HG03175 (cell line): ENCODE measurements at regions not wholly inside any gene's neighbourhood (a gene's known extent, or its start where the extent isn't known, plus 50 kb on each side); places are given as distances from the start of the nearest gene placed in this dataset.

Experiments used
- ATAC-seq: cut with Tn5 transposase; IDR thresholded peaks from one replicate; pipeline ENCODE4 v1.9.1; 2021; ENCODE audit warnings: mild to moderate bottlenecking, moderate library complexity; ENCODE audit not compliant: unreplicated experiment

DNA sequence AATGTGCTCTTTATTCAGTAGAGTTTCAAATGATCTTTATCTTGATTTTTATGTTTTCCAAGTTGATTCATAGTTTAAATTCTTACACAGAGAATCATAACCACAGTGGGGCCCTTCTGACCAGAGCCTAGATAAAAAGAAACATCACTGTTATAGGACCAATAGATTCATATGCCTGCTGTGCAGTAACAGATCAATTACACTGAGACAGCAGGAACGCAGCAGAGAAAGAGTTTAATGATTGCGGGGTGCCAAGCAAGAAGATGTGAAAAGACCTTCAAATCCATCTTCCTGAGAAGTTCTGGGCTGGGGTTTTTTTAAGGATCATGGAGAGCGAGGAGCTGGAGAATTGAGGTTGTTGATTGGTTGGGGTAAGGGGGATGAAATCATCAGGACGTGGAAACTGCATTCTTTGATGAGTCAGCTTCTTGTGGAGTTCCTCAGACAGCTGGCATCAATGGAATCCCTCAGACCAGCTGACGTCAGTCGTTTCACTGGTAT, 346.6 kb downstream of the TBC1D4 start:
- ATAC-seq: no peak

DNA sequence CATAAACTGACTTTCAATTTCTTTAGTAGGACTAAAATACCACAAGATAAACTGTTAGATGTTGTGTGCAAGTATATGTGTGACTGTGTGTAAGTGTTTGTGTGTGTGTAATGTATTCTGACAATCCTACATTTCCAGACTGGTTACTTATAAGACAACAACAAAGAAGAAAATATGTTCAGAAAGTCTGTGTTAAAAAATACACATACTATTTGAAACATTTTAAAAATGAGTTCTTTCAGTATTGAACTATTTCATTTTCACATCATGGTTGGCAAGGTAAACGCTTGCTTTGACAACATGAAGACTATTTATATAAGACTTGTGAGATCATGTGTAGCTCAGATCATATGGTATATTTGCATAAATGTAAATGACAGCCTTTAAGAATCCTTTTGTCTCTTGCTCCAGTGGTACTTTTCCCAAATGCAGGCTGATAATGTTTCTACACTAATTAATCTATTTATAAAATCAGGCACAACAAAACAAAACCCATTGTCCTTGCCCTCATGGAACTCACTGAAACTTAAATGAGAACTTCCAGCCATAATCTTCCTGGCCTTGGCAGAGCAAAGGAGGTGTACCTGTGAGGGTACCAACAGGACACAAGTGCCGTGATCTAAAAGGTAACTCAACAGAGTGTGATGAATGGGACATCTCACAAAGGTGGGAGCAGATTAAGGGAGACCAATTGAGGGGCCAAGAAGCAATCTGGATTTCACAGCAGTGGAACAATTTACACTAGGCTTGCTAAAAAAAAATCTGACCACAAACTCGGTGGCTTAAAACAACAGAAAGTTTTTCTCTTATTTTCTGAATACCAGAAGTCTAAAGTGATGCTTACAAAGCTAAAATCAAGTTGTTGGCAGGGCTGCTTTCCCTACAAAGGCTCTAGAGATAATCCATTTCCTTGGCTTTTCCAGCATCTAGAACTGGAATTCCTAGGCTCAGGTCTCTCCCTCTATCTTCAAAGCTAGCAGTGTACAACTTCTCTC, 349.0 kb downstream of the TBC1D4 start:
- no peak for ATAC-seq

DNA sequence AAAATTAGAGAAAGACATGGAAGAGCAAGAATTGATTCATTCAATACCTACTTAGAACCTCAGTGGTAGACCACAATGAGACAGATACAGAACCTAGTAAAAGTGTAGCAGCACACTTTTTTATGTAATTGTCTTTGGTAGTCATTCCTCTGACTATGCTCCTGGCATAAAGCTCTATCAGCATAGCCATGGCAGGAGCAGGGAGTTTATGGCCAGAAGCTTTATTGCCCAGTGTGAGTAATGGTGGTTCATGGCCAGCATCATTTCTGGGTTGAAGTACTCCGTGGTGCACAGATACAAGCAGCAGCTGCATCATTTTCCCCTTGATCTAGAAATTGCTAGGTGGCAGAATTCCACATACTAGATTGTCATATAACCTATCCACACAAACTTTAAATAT, 352.6 kb downstream of the TBC1D4 start:
- no peak for ATAC-seq

DNA sequence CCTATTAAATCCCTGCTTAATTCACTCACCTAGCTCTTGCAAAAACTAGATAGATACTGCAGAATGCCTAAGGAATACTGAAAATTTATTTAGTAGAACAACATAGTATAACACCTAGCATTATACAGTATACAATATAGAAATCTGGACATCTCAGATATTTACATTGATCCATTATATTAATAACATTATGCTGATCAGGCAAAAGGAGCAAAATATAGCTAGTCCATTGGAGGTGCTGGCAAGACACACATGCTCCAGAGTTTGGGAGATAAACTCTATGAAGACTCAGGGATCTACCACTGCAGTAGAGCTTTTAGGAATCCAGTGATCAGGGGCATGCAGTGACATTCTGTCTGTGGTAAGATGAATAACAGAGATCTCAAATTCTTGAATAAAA, 357.6 kb downstream of the TBC1D4 start:
- no peak for ATAC-seq

DNA sequence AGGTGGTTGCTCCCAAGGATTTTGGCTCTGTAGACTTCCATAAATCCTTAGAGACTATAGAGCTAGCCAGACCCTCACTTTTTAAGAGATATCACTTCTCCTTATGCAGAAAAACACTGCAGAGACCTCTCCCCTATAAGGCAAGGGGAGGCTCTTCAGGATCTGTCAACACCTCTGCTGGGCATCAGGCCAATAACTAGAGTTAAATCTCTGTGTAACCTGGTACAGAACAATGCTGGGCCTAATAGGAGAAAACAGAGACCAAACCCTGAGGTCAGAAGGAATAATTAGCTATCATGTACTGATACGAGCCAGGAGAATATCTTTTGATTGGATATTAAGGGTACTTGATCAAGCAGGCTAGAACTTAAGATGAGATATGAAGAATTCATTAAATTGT, 358.5 kb downstream of the TBC1D4 start:
- no peak for ATAC-seq

DNA sequence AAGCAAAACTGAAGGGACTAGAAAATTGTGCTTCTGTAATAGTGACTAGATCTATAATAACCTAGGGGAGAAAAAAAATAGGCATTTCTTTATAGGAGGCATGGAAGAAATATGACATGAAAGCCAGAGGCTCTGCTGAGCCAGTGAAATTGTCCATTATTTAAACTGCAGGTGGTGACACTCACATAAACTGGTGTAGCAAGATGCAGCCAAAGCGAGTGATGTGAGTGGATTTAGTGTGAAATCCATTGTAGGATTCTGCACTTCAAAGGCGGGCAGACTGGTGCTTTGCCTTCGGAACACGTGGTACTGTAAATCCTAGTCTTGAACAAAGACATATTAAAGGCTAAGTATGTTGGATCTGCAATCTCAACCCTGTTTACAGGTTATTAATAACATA, 361.9 kb downstream of the TBC1D4 start:
- ATAC-seq: no peak

DNA sequence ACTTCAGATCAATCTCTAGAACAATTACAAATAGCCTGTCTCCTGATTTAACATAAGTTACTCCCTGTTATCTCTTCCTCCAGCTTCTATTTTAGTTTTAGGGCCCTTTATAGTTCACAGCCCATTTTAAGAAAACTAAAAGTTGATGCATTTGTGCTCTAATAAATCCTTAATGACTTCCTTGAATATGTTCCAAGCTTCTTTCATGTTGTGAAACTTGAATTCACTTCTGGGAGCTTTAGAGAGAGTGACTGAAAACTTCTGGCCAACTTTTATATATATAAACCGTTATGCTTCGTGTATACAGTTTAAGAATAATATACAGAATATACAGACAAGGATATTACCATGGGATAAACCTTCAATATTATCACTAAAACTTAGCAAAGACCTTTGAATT, 366.8 kb downstream of the TBC1D4 start:
- ATAC-seq: no peak

DNA sequence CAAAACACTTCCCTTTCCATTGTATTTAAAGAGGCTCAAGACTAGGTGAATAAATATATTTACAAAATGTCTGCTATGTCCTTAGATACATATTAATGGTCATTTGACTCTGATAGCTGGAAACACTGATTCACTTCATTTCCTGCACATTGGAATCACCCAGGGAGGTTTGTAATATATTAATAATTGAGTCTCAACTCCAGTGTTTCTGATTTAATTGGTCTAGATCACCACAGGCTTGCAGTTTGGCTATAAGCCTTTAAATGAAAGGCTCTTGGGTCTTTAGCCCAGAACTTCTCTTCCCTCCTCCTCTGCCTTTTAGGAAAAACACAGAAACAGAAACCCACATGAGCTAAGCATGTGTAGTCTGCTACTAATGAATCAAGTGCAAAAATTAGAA, 378.0 kb downstream of the TBC1D4 start:
- ATAC-seq: no peak

DNA sequence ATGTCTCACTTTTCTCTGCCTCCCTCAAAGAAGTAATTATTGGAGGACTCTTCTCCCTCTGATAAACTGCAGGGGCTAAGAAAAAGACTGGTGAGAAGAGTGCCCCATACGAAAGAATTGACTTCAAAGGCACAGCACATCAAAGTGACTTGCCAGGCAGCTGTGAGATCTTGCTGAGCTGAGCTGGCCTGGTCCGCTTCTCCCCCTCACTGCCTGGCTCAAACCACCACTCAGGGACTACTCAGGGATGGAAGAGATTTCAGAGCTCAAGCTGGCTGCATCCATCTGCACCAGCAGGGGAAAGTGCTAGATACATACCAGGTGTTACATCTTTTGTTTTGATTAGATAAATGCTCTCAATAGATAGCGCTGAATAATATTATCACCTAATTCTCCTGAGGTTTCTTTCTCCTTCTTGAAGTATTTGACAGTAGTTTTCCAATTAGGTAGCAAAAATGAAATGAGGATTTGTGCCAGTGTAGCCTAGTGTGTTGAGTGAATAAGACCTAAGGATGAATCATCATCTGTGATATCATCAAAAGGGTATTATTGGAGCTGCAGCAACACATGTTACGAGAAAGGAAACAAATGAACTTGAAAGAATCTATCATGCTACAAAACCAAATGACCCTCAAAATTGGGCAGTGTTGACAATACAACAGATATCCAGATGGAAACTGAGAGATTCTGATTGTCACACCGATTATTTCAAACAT, 379.8 kb downstream of the TBC1D4 start:
- no peak for ATAC-seq

DNA sequence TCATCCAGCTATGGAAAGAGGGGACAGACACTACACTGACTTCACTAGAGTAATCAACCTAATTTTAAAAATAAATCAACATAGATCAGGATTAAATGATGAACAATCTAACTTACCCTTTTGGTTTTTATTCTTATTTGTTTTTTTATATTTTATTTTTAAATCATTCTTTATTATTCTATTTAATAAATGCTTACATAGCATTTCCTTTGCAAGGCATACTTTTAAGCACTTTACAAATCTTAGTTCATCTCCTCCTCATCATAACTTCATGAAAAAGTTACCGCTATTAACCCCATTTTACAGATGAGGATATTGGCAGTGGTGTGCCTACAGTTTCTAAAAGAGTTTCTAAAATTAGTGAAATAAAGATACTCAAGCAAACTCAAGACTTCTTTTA, 380.6 kb downstream of the TBC1D4 start:
- no peak for ATAC-seq

DNA sequence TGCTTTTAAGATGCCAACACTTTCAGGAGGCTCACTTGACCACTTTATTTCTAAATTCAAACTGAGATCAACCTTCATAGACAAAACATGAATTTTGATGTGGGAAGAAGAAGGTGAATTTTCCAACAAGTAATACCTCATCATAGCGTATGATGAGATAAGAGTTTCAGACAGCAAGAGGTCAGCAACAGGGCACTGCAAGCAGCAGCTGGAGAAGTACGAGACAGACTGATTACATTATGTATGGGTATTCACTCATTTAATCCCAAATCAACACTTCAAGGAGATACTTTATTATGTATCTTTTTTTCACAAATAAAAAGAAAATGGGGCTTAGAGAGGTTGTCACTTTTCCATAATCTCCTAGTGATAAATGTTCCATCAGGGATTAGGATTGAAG, 389.8 kb downstream of the TBC1D4 start:
- no peak for ATAC-seq

DNA sequence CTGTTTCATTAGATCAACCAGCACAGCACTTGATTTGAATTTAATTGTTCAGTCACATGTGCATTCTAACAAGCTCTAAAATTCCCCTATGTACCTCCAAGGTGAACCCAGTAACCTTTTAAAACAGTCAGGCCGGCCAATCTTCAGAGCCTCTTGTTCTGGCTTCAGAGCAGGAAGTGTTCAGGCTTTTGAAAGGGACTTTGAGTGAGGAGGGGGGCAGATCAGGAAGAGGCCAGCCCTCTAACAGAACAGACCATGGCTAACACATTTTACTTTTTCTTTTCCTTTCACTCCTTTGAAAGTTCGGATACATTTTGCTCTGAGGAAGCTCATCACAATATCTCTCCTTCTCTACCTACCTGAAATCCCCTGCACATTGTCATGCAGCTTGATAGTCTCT, 390.3 kb downstream of the TBC1D4 start:
- ATAC-seq: no peak

DNA sequence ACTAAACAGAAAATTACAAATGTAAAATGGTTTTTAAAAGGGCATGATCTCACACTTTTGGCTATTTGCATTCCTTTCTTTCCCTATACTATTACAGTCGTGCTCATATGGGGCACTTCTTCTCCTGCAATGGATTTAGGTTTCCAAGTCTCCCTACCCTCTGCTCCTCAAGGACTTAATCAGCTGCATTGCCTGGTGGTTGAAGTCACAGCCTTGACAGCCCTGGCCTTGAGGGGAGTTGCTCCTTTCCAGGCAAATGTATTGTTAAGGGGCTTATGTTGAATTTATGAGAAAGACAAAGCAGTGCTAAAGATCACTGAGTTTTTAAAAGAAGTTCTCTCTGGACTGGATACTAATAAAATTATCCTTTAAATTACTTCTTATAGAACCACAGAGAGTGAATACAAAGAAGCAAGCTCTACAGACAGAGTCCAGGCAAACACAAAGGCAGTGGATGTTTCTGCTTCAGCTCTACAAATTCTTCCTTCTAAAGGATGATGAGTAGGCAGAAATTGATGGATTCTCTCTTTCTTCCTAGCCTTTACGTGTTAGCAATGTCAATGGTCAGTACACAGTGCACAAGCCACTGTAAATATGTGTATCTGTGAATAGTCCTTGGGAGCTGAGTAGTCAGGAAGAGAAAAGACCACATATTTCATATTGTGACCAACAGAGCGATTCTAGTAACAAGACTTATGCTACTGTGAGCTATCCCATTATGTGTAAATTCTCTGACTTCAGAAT, 390.9 kb downstream of the TBC1D4 start:
- ATAC-seq: no peak

DNA sequence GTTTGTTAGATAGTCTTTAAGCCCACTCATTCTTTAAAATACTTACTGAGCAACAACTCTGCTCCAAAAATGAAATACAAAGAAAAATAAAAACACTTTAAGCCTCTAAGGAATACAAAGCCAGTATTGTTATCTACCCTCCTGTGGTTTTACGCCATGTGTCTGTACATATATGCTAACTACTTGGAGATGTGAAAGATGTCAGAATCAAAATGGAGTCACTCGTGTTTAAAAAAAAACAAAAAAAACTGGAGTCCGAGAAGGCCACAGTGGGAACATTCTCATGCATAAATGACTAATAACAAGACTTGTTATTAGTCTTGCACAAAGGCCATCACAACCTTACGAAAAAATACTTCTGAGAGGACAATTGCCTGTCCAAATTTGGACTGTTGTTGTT, 393.1 kb downstream of the TBC1D4 start:
- ATAC-seq: no peak

DNA sequence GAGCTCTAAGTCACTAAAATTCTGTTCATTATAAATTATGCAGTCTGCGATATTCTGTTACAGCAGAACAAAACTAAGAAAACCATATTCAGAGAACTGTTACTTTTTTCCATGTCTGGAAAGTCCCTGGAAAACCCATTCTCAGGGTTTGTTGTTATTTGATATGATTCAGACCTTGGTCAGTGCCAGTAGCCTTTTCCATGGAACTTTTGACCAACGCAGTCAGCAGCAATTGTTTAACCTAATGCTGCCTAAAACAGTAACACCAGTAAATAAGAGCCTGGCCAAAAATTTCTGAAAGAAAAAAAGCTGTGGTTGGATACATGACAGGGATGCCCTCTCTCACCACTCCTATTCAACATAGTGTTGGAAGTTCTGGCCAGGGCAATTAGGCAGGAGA, 402.7 kb downstream of the TBC1D4 start:
- ATAC-seq: no peak

DNA sequence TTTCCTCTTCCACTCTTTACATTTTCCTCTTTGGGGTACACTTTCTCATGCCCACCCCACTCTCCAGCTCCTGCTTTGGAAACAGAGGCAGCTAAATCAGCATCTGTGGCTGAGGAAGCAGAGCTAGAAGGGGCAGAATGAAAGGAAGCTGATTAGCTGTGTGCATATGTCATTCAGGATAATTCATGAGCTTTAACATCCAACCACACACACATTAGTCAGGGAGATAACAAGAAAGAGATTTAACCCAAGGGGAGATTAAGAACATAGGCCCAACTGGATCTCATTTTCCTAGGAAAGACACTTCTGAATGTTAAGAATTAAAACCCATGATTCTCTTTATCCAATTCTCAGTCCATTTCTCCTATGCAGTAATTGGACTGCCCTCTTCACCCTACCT, 405.5 kb downstream of the TBC1D4 start:
- no peak for ATAC-seq

DNA sequence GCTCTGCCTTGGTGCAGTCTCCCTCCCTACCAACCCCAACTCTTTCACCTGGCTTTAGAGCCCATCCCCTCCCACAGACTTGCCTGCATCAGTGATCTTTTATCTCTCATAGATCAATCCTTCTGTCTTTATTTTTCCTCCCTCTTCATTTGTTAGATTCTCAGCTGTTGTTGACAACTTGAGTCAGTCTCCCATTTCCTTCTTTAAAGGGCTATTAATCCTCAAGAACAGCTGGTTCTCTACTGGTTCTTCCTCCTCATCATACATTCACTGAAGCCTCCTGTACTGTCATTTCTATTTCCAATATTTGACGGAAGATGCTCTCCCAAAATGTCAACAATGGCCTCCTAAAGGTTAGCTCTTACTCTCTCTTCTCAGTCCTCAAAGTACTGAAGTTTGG, 408.2 kb downstream of the TBC1D4 start:
- no peak for ATAC-seq

DNA sequence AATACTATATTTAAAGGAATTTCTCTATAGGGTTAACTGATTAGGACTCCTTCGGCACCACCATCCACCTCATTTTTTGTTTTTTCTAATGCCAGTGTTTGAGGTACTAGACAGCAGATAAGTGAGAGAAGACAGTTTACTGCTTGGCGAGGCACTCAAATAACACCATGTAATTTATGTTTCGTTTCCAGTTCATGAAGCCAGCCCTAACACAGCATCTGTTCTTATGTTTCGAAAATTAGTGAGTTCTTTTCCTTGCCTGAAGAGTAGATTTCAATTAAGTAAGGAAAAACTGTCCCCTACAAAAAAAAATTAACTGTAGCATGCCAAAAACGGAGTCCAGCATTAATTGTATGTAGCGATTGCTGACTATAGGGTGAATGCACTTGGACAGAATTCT, 409.1 kb downstream of the TBC1D4 start:
- ATAC-seq: no peak

DNA sequence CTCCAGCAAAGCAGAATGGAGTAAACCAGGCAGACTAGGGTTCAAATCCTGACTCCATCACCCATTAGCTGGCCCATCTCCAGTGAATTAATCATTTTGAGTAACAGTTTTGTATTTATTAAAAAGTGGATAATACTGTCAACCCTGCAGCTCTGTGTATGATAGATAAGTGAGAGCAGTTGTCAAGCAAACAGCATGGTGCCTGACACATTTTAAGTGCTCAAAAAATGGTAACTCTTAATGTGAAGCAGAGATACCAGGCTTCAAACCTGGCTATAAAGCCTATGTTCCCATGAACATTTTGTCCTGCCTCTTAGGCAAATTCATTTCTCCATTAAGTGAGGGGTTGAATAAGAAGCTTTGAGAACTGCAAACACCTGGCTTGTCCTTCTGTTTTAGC, 409.6 kb downstream of the TBC1D4 start:
- ATAC-seq: no peak

DNA sequence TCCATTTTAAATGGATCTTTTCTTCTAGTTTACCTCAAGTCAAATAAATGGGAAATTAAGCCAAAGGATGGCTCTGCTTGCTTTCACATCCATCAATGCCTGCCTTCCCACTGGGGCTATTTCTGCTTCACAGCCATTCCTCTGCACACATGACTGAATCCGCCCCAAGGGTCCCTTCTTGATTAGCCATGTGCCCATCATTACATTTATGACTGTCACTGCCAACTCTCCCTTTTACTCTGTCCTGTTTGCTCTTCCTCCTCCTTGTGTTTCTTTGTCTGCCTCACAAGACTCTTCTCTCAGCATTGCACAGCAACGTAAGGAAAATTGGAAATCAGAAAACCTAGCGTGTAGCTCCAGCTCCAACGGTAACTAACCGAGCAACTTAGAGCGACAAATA, 410.2 kb downstream of the TBC1D4 start:
- no peak for ATAC-seq

DNA sequence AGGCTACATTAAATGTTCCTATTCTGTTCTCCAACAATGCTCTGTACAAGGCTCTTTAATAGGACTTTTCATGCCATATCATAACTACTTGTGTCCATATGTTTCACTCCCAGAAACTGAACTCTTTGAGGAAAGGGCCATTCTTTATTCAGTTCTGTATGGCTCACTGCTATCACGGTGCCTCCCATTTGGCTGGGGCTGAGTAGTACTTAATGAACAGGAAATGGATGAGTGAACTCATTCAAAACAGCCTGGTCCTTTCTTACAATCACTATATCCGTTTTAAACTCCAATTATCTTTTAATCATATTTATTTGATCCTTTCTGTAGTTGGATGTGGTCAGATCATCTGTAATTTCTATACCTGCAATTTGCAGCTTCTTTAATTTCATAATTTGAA, 410.6 kb downstream of the TBC1D4 start:
- no peak for ATAC-seq
